Panc1 (cell line): ENCODE measurements at regions not wholly inside any gene's neighbourhood (a gene's known extent, or its start where the extent isn't known, plus 50 kb on each side); places are given as distances from the start of the nearest gene placed in this dataset.

Experiments used
- CTCF ChIP-seq: fragments of 450-650 bp; IDR thresholded peaks from 2 replicates; pipeline ENCODE4 v1.5.1; 2017; ENCODE audit warnings: mild to moderate bottlenecking
- POLR2AphosphoS5 ChIP-seq: IDR thresholded peaks from 2 replicates; pipeline ENCODE4 v1.6.1; 2012; ENCODE audit warnings: mild to moderate bottlenecking, low read depth, low read length, moderate library complexity
- REST ChIP-seq, 2 experiments: IDR thresholded peaks; 2 replicates each; pipeline ENCODE4 v1.6.1; 2011 to 2012; ENCODE audit warnings: low read depth in 2 of 2, control low read depth in 1 of 2, low read length in 1 of 2, mild to moderate bottlenecking in 1 of 2, moderate library complexity in 1 of 2; ENCODE audit not compliant: insufficient read depth in 1 of 2

GRCh38 chr5:14089198-14089597 is 53.9 kb upstream of the TRIO start:
- TF ChIP-seq REST (IDR thresholded peaks at IDR 0.05; ENCODE audit: insufficient read depth in 1 of 2, low read depth in 2 of 2, low read length in 1 of 2) (no peak), CTCF (no peak), POLR2AphosphoS5 (no peak)
